Suprapubic skin (tissue), 4 donors: ENCODE measurements at regions not wholly inside any gene's neighbourhood (a gene's known extent, or its start where the extent isn't known, plus 50 kb on each side); places are given as distances from the start of the nearest gene placed in this dataset.

Source experiments
- DNase-seq, 2 donors: peaks; one replicate each; pipeline ENCODE4 v3.0.0-alpha.2; 2019; ENCODE audit warnings: low spot score in 2 of 2
- H3K27ac ChIP-seq: fragments of 200-600 bp; sonication (generic); one replicate; pipeline ENCODE4 v1.5.1; 2019
- H3K27me3 ChIP-seq: fragments of 200-600 bp; sonication (generic); one replicate; pipeline ENCODE4 v1.5.1; 2019
- H3K36me3 ChIP-seq: fragments of 200-600 bp; sonication (generic); one replicate; pipeline ENCODE4 v1.5.1; 2019
- H3K4me1 ChIP-seq: fragments of 200-600 bp; sonication (generic); one replicate; pipeline ENCODE4 v1.5.1; 2019
- H3K4me3 ChIP-seq: fragments of 200-600 bp; sonication (generic); one replicate; pipeline ENCODE4 v1.5.1; 2019; ENCODE audit warnings: mild to moderate bottlenecking
- H3K9me3 ChIP-seq: fragments of 200-600 bp; sonication (generic); one replicate; pipeline ENCODE4 v1.5.1; 2019
- EP300 ChIP-seq: sonication (generic); formaldehyde crosslinking; IDR thresholded peaks from one replicate; pipeline ENCODE4 v1.6.1; 2017; ENCODE audit warnings: antibody characterized with exemption
- POLR2A ChIP-seq, 2 donors: fragments of 450-650 bp; IDR thresholded peaks; one replicate each; pipeline ENCODE4 v1.6.1; 2017; ENCODE audit warnings: antibody characterized with exemption in 2 of 2, mild to moderate bottlenecking in 2 of 2, moderate library complexity in 2 of 2
- POLR2AphosphoS5 ChIP-seq, 3 donors: sonication (generic); formaldehyde crosslinking; IDR thresholded peaks; one replicate each; pipeline ENCODE4 v1.6.1; 2017; ENCODE audit warnings: antibody characterized with exemption in 3 of 3
- WGBS: methylation state at CpG from one replicate; pipeline ENCODE4 v1.1.5; 2018; 5-methylcytosine and 5-hydroxymethylcytosine counted together
- TF ChIP-seq, protein P1 (sequence below), 2 donors: fragments of 200-600 bp in 1 of 2; fragments of 450-650 bp in 1 of 2; sonication (generic) in 1 of 2; IDR thresholded peaks; one replicate each; pipeline ENCODE4 v1.5.1; 2016 to 2019; ENCODE audit warnings: antibody characterized with exemption in 2 of 2, mild to moderate bottlenecking in 1 of 2, moderate library complexity in 1 of 2

DNA sequence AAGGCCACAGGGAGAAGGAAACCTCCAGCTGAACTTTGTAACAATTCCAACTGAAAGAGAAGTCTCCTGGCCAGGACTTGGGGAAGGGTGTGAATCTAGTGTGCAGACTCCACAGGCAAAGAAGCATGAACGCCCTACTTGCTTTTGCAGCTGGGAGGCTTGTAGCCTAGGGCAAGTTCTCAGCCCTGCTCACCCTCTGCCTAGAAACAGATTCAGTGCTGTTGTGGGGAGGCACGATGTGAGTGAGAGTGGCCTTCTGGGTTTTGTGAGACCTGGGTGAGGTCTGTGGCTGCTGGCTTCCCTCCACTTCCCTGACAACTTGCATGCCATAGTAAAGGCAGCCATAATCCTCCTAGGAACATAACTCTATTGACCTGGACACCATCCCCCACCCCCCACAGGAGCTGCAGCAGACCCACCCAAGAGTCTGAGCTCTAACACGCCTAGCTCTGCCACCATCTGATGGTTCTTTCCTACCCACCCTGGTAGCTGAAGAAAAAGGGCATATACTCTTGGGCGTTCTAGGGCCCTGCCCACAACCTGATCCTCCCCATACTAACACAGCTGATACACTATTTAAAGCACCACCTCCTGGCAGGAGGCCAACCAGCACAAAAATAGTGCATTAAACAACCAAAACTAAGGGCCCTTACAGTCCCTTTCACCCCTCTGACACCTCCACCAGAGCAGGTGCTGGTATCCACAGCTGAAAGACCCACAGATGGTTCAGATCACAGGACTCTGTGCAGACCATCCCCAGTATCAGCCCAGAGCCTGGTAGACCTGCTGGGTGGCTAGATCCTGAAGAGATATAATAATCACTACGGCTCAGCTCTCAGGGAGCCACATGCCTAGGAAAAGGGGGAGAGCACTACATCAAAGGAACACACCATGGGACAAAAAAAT, 426.5 kb downstream of the IGSF11 start:
- 81% methylated on average over 5 of the region's 5 CpGs for WGBS
- H3K4me1 ChIP-seq, result no peaks in the 10 kb centered on the region
- H3K27me3 ChIP-seq, result no peaks in the 10 kb centered on the region
- H3K36me3 ChIP-seq, result no peaks in the 10 kb centered on the region
- peaks cover 6% of the 10 kb centered on the region for H3K9me3 ChIP-seq
- DNase-seq, result no peak
- TF ChIP-seq, protein P1, sequence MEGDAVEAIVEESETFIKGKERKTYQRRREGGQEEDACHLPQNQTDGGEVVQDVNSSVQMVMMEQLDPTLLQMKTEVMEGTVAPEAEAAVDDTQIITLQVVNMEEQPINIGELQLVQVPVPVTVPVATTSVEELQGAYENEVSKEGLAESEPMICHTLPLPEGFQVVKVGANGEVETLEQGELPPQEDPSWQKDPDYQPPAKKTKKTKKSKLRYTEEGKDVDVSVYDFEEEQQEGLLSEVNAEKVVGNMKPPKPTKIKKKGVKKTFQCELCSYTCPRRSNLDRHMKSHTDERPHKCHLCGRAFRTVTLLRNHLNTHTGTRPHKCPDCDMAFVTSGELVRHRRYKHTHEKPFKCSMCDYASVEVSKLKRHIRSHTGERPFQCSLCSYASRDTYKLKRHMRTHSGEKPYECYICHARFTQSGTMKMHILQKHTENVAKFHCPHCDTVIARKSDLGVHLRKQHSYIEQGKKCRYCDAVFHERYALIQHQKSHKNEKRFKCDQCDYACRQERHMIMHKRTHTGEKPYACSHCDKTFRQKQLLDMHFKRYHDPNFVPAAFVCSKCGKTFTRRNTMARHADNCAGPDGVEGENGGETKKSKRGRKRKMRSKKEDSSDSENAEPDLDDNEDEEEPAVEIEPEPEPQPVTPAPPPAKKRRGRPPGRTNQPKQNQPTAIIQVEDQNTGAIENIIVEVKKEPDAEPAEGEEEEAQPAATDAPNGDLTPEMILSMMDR (IDR thresholded peaks at IDR 0.05), result no peak
- no peak for TF ChIP-seq POLR2A (IDR thresholded peaks at IDR 0.05)
- no peak for TF ChIP-seq EP300
- TF ChIP-seq POLR2AphosphoS5 (IDR thresholded peaks at IDR 0.05), result no peak
- no peak overlapping the region for H3K27ac ChIP-seq
- no peak overlapping the region for H3K4me3 ChIP-seq

- no peaks in the 10 kb centered on the region for H3K27me3 ChIP-seq
- no peaks in the 10 kb centered on the region for H3K4me1 ChIP-seq
- no peak for TF ChIP-seq EP300
- TF ChIP-seq, protein P1 (IDR thresholded peaks at IDR 0.05), result no peak
- WGBS, result 48% methylated on average over 3 of the region's 3 CpGs
- H3K9me3 ChIP-seq, result no peaks in the 10 kb centered on the region
- H3K36me3 ChIP-seq, result no peaks in the 10 kb centered on the region
- DNase-seq, result no peak
- no peak overlapping the region for H3K27ac ChIP-seq
- no peak overlapping the region for H3K4me3 ChIP-seq
These were observed 416.2 kb downstream of the IGSF11 start for GRCh38 chr3:118618247-118619040.

DNA sequence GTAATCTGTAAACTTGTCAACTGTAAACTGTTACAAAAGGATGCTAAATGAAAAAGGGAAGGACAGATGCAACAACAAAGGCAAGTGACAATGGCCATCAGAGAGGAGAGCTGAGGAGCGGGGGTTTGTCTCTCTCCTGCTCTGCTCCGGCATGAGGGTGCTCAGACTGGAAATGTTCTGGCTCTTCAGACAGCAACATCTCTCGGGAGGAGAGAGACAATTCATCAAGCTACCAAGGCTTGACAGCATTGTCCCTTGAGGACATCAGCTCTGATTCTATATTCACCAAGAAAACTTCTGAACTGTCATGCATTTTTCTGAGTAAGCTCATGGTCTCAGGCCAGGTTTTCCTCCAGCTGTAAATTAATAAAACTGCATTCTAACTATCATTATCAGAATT, 408.2 kb downstream of the IGSF11 start:
- Histone ChIP-seq H3K27ac (no peak overlapping the region), H3K9me3 (no peaks in the 10 kb centered on the region), H3K4me3 (no peak overlapping the region), H3K4me1 (no peaks in the 10 kb centered on the region), H3K27me3 (no peaks in the 10 kb centered on the region), H3K36me3 (no peaks in the 10 kb centered on the region)
- no peak for DNase-seq
- TF ChIP-seq POLR2AphosphoS5 (IDR thresholded peaks at IDR 0.05) (no peak), EP300 (no peak), POLR2A (IDR thresholded peaks at IDR 0.05) (no peak)
- TF ChIP-seq, protein P1 (IDR thresholded peaks at IDR 0.05), result no peak
- 54% methylated on average over 3 of the region's 3 CpGs for WGBS

DNA sequence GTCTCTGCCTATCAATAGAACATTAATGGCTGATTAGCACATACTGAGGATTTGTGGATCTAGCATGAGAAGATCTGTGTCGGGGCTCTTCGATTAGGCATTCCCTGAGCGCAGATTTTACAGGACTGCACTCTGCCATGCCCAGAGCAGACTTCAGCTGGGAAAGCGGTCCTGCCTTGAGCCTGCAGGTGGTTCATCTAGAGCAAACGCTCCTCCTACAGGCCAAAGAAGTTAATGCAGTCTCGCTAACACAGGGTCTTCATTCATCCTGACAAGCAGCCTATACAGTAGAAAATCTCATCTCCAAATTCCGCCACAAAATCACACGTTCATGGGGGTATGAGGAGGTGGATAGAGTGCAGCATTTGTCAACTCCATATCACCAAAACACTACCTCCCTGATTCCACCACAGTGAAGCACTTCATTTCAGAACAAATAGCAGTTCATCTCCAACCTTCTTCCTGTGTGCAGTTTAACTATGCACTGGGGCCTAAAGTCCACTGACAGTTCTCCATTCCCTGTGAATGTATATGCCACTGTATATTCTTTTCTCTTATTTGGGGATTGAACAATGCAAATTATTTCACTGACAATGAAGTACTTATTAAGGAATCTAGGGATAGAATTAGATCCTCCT, 405.8 kb downstream of the IGSF11 start:
- TF ChIP-seq, protein P1 (IDR thresholded peaks at IDR 0.05), result peak in 1 of 2 donors; percentile 56
- TF ChIP-seq POLR2A (IDR thresholded peaks at IDR 0.05), result no peak
- Histone ChIP-seq H3K36me3 (no peaks in the 10 kb centered on the region), H3K9me3 (no peaks in the 10 kb centered on the region), H3K4me3 (no peak overlapping the region), H3K4me1 (no peaks in the 10 kb centered on the region), H3K27ac (no peak overlapping the region), H3K27me3 (no peaks in the 10 kb centered on the region)
- WGBS, result 8% methylated on average over 7 of the region's 8 CpGs
- no peak for DNase-seq

GRCh38 chr3:118629821-118630220, 404.8 kb downstream of the IGSF11 start:
- Histone ChIP-seq H3K27ac (no peak overlapping the region), H3K9me3 (no peaks in the 10 kb centered on the region), H3K4me1 (no peaks in the 10 kb centered on the region), H3K36me3 (no peaks in the 10 kb centered on the region), H3K4me3 (no peak overlapping the region), H3K27me3 (no peaks in the 10 kb centered on the region)
- TF ChIP-seq, protein P1 (IDR thresholded peaks at IDR 0.05), result no peak
- TF ChIP-seq EP300 (no peak), POLR2AphosphoS5 (IDR thresholded peaks at IDR 0.05) (no peak), POLR2A (IDR thresholded peaks at IDR 0.05) (no peak)
- 95% methylated on average over 2 of the region's 2 CpGs for WGBS
- no peak for DNase-seq
